ENCODE measurements at regions not wholly inside any gene's neighbourhood (a gene's known extent, or its start where the extent isn't known, plus 50 kb on each side); places are given as distances from the start of the nearest gene placed in this dataset.

GRCh38 chr4:28464823-28465222 is 1604.2 kb downstream of the STIM2 start:
- no peak for TF ChIP-seq CTCF (IDR thresholded peaks at IDR 0.05)
- TF ChIP-seq POLR2A (IDR thresholded peaks at IDR 0.05), result no peak
- TF ChIP-seq EP300 (IDR thresholded peaks at IDR 0.05), result no peak

Data from tibial nerve (tissue), 4 donors.